Activated B cell treated with CpG ODN at 0.5 μM for 24 hours (primary cell): ENCODE measurements at regions not wholly inside any gene's neighbourhood (a gene's known extent, or its start where the extent isn't known, plus 50 kb on each side); places are given as distances from the start of the nearest gene placed in this dataset.

ENCODE experiments used
- ATAC-seq: fragments of 200-7000 bp; cut with Tn5 transposase; one replicate; pipeline ENCODE4 v1.10.0; 2021; ENCODE audit warnings: low read depth, mild to moderate bottlenecking, moderate library complexity
- CTCF ChIA-PET: fragments of 350-600 bp; sonication (Branson Sonifier 250); formaldehyde crosslinking; loops from one replicate; lab custom pipeline; 2021; ENCODE audit warnings: antibody characterized with exemption; lab: Charles Lee
- POLR2A ChIA-PET: fragments of 350-600 bp; sonication (Branson Sonifier 250); formaldehyde crosslinking; loops from one replicate; lab custom pipeline; 2021; ENCODE audit warnings: antibody characterized with exemption; lab: Charles Lee
- DNase-seq: peaks from one replicate; pipeline ENCODE4 v3.0.0; 2022
- H3K27ac Mint-ChIP-seq: one replicate; pipeline ENCODE4 v1.8.0; 2020; ENCODE audit warnings: mixed read lengths
- H3K27me3 Mint-ChIP-seq: one replicate; pipeline ENCODE4 v1.8.0; 2021; ENCODE audit warnings: mixed read lengths
- H3K36me3 Mint-ChIP-seq: one replicate; pipeline ENCODE4 v1.8.0; 2021; ENCODE audit warnings: low read depth, mixed read lengths
- H3K4me1 Mint-ChIP-seq: one replicate; pipeline ENCODE4 v1.8.0; 2021; ENCODE audit warnings: mixed read lengths
- H3K4me3 Mint-ChIP-seq: one replicate; pipeline ENCODE4 v1.8.0; 2020; ENCODE audit warnings: mild to moderate bottlenecking, mixed read lengths
- H3K9me3 Mint-ChIP-seq: one replicate; pipeline ENCODE4 v1.8.0; 2020; ENCODE audit warnings: mixed read lengths
- intact Hi-C: fragments of 100-400 bp; cut with micrococcal nuclease; formaldehyde crosslinking; loops from one replicate; pipeline ENCODE4 v1.15.1; 2024
- TF ChIP-seq, protein P1 (sequence below): fragments of 200-600 bp; IDR thresholded peaks from one replicate; pipeline ENCODE4 v1.8.0; 2022; ENCODE audit warnings: antibody characterized with exemption, mild to moderate bottlenecking

DNA sequence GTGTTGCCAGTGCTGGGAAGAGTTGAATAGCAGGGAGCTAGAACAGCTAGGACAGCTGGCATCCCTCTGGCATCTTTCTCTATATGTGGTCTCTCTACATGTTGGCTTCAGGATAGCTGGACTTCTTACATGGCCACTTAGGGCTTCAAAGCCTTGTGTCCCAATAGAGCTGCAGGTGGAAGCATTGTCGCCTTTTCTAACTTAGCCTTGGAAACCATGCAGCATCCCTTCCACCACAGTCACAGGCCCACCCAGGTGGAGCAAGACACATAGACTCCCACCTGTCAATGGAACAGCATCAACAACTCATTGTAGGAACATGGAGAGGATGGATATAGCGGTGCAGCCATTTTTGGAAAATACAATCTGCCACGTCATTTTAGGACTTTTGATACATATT lies 149.0 kb downstream of the AASDH start:
- POLR2A ChIA-PET: no interaction called here
- H3K4me3 Mint-ChIP-seq: no peak overlapping the region

GRCh38 chr4:56235725-56236124 lies 151.6 kb downstream of the AASDH start:
- intact Hi-C loops: no loop called here
- H3K9me3 Mint-ChIP-seq: peaks cover 6% of the 10 kb centered on the region
- H3K4me3 Mint-ChIP-seq: no peak overlapping the region
- H3K4me1 Mint-ChIP-seq: no peaks in the 10 kb centered on the region
- ATAC-seq (no peak), DNase-seq (no peak)
- CTCF ChIA-PET: no interaction called here
- H3K36me3 Mint-ChIP-seq: no peaks in the 10 kb centered on the region
- POLR2A ChIA-PET: no interaction called here
- TF ChIP-seq, protein P1, sequence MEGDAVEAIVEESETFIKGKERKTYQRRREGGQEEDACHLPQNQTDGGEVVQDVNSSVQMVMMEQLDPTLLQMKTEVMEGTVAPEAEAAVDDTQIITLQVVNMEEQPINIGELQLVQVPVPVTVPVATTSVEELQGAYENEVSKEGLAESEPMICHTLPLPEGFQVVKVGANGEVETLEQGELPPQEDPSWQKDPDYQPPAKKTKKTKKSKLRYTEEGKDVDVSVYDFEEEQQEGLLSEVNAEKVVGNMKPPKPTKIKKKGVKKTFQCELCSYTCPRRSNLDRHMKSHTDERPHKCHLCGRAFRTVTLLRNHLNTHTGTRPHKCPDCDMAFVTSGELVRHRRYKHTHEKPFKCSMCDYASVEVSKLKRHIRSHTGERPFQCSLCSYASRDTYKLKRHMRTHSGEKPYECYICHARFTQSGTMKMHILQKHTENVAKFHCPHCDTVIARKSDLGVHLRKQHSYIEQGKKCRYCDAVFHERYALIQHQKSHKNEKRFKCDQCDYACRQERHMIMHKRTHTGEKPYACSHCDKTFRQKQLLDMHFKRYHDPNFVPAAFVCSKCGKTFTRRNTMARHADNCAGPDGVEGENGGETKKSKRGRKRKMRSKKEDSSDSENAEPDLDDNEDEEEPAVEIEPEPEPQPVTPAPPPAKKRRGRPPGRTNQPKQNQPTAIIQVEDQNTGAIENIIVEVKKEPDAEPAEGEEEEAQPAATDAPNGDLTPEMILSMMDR: no peak
- H3K27me3 Mint-ChIP-seq: no peaks in the 10 kb centered on the region
- no peak overlapping the region for H3K27ac Mint-ChIP-seq

More for the DNA sequence above, 149.0 kb downstream of the AASDH start:
- H3K27ac Mint-ChIP-seq: no peak overlapping the region
- CTCF ChIA-PET: no interaction called here
- no peaks in the 10 kb centered on the region for H3K4me1 Mint-ChIP-seq
- H3K27me3 Mint-ChIP-seq: peaks cover 3% of the 10 kb centered on the region
- no peaks in the 10 kb centered on the region for H3K9me3 Mint-ChIP-seq
- intact Hi-C loops: no loop called here
- TF ChIP-seq, protein P1: no peak
- H3K36me3 Mint-ChIP-seq: no peaks in the 10 kb centered on the region
- ATAC-seq (no peak), DNase-seq (no peak)

DNA sequence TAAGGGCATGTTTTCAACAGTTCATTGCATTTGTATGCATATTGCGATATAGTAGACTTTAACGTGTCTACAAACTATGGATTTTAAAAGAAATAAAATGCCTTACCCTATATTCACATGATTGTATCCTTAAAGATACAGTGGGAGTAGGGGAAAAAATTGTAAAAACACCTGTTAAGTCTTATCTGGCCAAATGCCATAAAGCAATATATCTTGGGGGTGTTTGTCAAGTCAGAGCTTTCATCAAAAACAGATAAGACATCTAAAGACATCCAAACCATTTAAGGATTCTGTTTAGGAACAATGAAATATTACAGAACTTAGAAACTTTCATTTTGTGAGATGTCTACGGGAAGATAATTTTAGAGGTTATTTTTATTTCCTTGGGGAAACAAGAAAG lies 152.3 kb downstream of the AASDH start:
- ChIA-PET CTCF (no interaction called here), POLR2A (no interaction called here)
- Mint-ChIP-seq H3K4me1 (peaks cover 4% of the 10 kb centered on the region), H3K27me3 (no peaks in the 10 kb centered on the region), H3K4me3 (no peak overlapping the region), H3K36me3 (no peaks in the 10 kb centered on the region), H3K27ac (no peak overlapping the region), H3K9me3 (peaks cover 6% of the 10 kb centered on the region)
- TF ChIP-seq, protein P1: no peak
- ATAC-seq (no peak), DNase-seq (no peak)
- intact Hi-C loops: no loop called here

GRCh38 chr4:56234098-56234497 lies 153.2 kb downstream of the AASDH start:
- no peak for DNase-seq
- POLR2A ChIA-PET: no interaction called here
- H3K9me3 Mint-ChIP-seq: peaks cover 6% of the 10 kb centered on the region
- intact Hi-C loops: no loop called here
- H3K36me3 Mint-ChIP-seq: no peaks in the 10 kb centered on the region
- no peak overlapping the region for H3K4me3 Mint-ChIP-seq
- H3K4me1 Mint-ChIP-seq: peaks cover 9% of the 10 kb centered on the region
- TF ChIP-seq, protein P1: no peak
- ATAC-seq: no peak
- no peaks in the 10 kb centered on the region for H3K27me3 Mint-ChIP-seq
- H3K27ac Mint-ChIP-seq: no peak overlapping the region
- CTCF ChIA-PET: no interaction called here

- CTCF ChIA-PET: no interaction called here
- H3K27me3 Mint-ChIP-seq: no peaks in the 10 kb centered on the region
- no peaks in the 10 kb centered on the region for H3K36me3 Mint-ChIP-seq
- H3K4me3 Mint-ChIP-seq: no peak overlapping the region
- no peak overlapping the region for H3K27ac Mint-ChIP-seq
- H3K9me3 Mint-ChIP-seq: peaks cover 6% of the 10 kb centered on the region
- H3K4me1 Mint-ChIP-seq: peaks cover 9% of the 10 kb centered on the region
- DNase-seq (no peak), ATAC-seq (no peak)
- TF ChIP-seq, protein P1: no peak
- intact Hi-C loops: no loop called here
- POLR2A ChIA-PET: no interaction called here
Measured at GRCh38 chr4:56231410-56231809, 155.9 kb downstream of the AASDH start.
